Prostate gland (tissue), 2 donors: ENCODE measurements at regions not wholly inside any gene's neighbourhood (a gene's known extent, or its start where the extent isn't known, plus 50 kb on each side); places are given as distances from the start of the nearest gene placed in this dataset.

Experiments used
- POLR2A ChIP-seq: fragments of 450-650 bp; IDR thresholded peaks from one replicate; pipeline ENCODE4 v1.6.1; 2016; ENCODE audit warnings: antibody characterized with exemption, mild to moderate bottlenecking
- TF ChIP-seq, protein P1 (sequence below), 4 experiments: fragments of 200-600 bp in 2 of 4; fragments of 450-650 bp in 2 of 4; sonication (generic) in 2 of 4; IDR thresholded peaks; 1 replicate in 3 of 4; 2 replicates in 1 of 4; pipeline ENCODE4 v1.5.1; 2016 to 2019; ENCODE audit warnings: antibody characterized with exemption in 4 of 4, mild to moderate bottlenecking in 2 of 4, moderate library complexity in 2 of 4

DNA sequence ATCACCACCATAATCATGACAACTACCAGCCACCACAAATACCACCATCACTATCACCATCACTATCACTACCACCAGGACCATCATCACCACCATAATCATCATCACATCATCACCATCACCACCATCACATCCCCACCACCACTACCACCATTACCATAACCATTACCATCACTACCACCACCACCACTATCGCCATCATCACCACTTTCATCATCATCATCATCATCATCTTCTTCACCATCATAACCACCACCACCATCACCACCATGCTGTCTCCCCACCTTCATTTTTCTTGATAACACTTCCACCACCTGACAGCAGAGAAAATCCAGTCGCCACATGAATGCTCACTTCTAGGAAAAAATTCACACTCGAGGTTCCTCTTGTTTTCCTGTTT is 253.6 kb downstream of the ANKRD60 start:
- no peak for TF ChIP-seq POLR2A
- TF ChIP-seq, protein P1, sequence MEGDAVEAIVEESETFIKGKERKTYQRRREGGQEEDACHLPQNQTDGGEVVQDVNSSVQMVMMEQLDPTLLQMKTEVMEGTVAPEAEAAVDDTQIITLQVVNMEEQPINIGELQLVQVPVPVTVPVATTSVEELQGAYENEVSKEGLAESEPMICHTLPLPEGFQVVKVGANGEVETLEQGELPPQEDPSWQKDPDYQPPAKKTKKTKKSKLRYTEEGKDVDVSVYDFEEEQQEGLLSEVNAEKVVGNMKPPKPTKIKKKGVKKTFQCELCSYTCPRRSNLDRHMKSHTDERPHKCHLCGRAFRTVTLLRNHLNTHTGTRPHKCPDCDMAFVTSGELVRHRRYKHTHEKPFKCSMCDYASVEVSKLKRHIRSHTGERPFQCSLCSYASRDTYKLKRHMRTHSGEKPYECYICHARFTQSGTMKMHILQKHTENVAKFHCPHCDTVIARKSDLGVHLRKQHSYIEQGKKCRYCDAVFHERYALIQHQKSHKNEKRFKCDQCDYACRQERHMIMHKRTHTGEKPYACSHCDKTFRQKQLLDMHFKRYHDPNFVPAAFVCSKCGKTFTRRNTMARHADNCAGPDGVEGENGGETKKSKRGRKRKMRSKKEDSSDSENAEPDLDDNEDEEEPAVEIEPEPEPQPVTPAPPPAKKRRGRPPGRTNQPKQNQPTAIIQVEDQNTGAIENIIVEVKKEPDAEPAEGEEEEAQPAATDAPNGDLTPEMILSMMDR (IDR thresholded peaks at IDR 0.05), result no peak
